ENCODE measurements at regions not wholly inside any gene's neighbourhood (a gene's known extent, or its start where the extent isn't known, plus 50 kb on each side); places are given as distances from the start of the nearest gene placed in this dataset.

- Histone ChIP-seq H3K4me1 (ENCODE audit: control insufficient read depth in 2 of 3, insufficient read depth in 2 of 3, low read depth in 1 of 3, low read length in 3 of 3) (no peaks in the 10 kb centered on the region), H3K27ac (ENCODE audit: low read depth in 2 of 2, low read length in 2 of 2) (no peak overlapping the region), H3K4me3 (ENCODE audit: low read length in 3 of 3) (no peak overlapping the region), H3K9me3 (ENCODE audit: control insufficient read depth in 2 of 3, insufficient read depth in 1 of 3, low read length in 3 of 3) (no peaks in the 10 kb centered on the region), H3K27me3 (ENCODE audit: control insufficient read depth, insufficient read depth, low read length) (no peaks in the 10 kb centered on the region), H3K9ac (ENCODE audit: low read length in 3 of 3) (no peak overlapping the region), H3K36me3 (ENCODE audit: control insufficient read depth in 2 of 3, insufficient read depth in 3 of 3, low read length in 3 of 3) (no peaks in the 10 kb centered on the region)
- TF ChIP-seq CTCF (IDR thresholded peaks at IDR 0.05; ENCODE audit: borderline replicate concordance, extremely low read depth, insufficient read depth) = no peak
- no peak for DNase-seq
- intact Hi-C loops (cut with DNase I) = no loop called here
- no peak for FAIRE-seq
These were observed 54.9 kb upstream of the C5orf46 start for GRCh38 chr5:147961208-147961749.

DNA sequence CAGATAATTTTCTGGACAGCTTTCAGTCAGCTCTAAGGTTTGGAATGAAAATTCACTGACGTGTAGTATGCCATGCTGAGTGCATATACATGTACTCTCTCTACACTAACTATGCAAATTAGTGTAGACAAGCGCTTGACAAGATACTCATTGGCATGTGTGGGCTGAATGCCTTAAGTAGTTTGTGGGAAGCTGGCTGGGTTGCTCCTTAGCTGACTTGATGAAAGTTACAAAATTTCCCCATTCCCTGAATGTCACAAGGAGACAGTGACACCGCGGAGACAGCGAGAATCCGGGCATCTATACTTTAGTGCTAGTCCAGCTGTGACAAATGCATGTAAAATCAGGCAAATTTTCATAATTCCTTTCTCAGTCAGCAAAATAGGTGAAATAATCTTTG lies 51.6 kb upstream of the C5orf46 start:
- Histone ChIP-seq H3K36me3 (ENCODE audit: control insufficient read depth in 2 of 3, insufficient read depth in 3 of 3, low read length in 3 of 3) (no peaks in the 10 kb centered on the region), H3K27ac (ENCODE audit: low read depth in 2 of 2, low read length in 2 of 2) (no peak overlapping the region), H3K4me1 (ENCODE audit: control insufficient read depth in 2 of 3, insufficient read depth in 2 of 3, low read depth in 1 of 3, low read length in 3 of 3) (no peaks in the 10 kb centered on the region), H3K4me3 (ENCODE audit: low read length in 3 of 3) (no peak overlapping the region), H3K9ac (ENCODE audit: low read length in 3 of 3) (no peak overlapping the region), H3K9me3 (ENCODE audit: control insufficient read depth in 2 of 3, insufficient read depth in 1 of 3, low read length in 3 of 3) (no peaks in the 10 kb centered on the region), H3K27me3 (ENCODE audit: control insufficient read depth, insufficient read depth, low read length) (no peaks in the 10 kb centered on the region)
- no peak for TF ChIP-seq CTCF (IDR thresholded peaks at IDR 0.05; ENCODE audit: borderline replicate concordance, extremely low read depth, insufficient read depth)
- FAIRE-seq (no peak), DNase-seq (no peak)
- intact Hi-C loops (cut with DNase I) = no loop called here

GRCh38 chr5:147956842-147957223 lies 50.5 kb upstream of the C5orf46 start:
- no peak for TF ChIP-seq CTCF (IDR thresholded peaks at IDR 0.05; ENCODE audit: borderline replicate concordance, extremely low read depth, insufficient read depth)
- DNase-seq = no peak
- H3K27me3 ChIP-seq (ENCODE audit: control insufficient read depth, insufficient read depth, low read length) = no peaks in the 10 kb centered on the region
- H3K36me3 ChIP-seq (ENCODE audit: control insufficient read depth in 2 of 3, insufficient read depth in 3 of 3, low read length in 3 of 3) = no peaks in the 10 kb centered on the region
- no peak overlapping the region for H3K9ac ChIP-seq (ENCODE audit: low read length in 3 of 3)
- no peaks in the 10 kb centered on the region for H3K4me1 ChIP-seq (ENCODE audit: control insufficient read depth in 2 of 3, insufficient read depth in 2 of 3, low read depth in 1 of 3, low read length in 3 of 3)
- intact Hi-C loops (cut with DNase I) = no loop called here
- no peak for FAIRE-seq
- no peak overlapping the region for H3K4me3 ChIP-seq (ENCODE audit: low read length in 3 of 3)
- no peak overlapping the region for H3K27ac ChIP-seq (ENCODE audit: low read depth in 2 of 2, low read length in 2 of 2)
- H3K9me3 ChIP-seq (ENCODE audit: control insufficient read depth in 2 of 3, insufficient read depth in 1 of 3, low read length in 3 of 3) = no peaks in the 10 kb centered on the region
